Activated naive CD4-positive, alpha-beta T cell treated with anti-CD3 and anti-CD28 coated beads, Interleukin-2, amount 50 U/mL, for 72 hours (primary cell): ENCODE measurements at regions not wholly inside any gene's neighbourhood (a gene's known extent, or its start where the extent isn't known, plus 50 kb on each side); places are given as distances from the start of the nearest gene placed in this dataset.
A peak's percentile ranks its signal among the peaks of the same experiment; 100 is the strongest.
"Not testable (repeated sequence)": the region's sequence is repeated elsewhere in the genome, so short reads cannot be mapped to it uniquely, and the experiment has no call there.

Experiments
- ATAC-seq, 2 donors: fragments of 150-1000 bp; cut with Tn5 transposase; 2 replicates each; pipeline ENCODE4 v1.10.0; 2021; ENCODE audit warnings: mild to moderate bottlenecking in 2 of 2, moderate library complexity in 2 of 2
- DNase-seq, 2 donors: peaks; one replicate each; pipeline ENCODE4 v3.0.0; 2021 to 2022; ENCODE audit warnings: low spot score in 2 of 2
- H3K27ac Mint-ChIP-seq, 2 donors: one replicate each; pipeline ENCODE4 v1.8.0; 2022; ENCODE audit warnings: mild to moderate bottlenecking in 2 of 2, mixed read lengths in 2 of 2
- H3K36me3 Mint-ChIP-seq, 2 donors: one replicate each; pipeline ENCODE4 v1.8.0; 2022; ENCODE audit warnings: mixed read lengths in 2 of 2
- H3K9me3 Mint-ChIP-seq, 2 donors: one replicate each; pipeline ENCODE4 v1.8.0; 2022; ENCODE audit warnings: mixed read lengths in 2 of 2

- Mint-ChIP-seq H3K27ac (no peak overlapping the region), H3K9me3 (no peaks in the 10 kb centered on the region), H3K36me3 (no peaks in the 10 kb centered on the region)
- ATAC-seq = no peak
- no peak for DNase-seq
Observed at GRCh38 chr1:178572604-178573003, 59.7 kb downstream of the TEX35 start.

DNA sequence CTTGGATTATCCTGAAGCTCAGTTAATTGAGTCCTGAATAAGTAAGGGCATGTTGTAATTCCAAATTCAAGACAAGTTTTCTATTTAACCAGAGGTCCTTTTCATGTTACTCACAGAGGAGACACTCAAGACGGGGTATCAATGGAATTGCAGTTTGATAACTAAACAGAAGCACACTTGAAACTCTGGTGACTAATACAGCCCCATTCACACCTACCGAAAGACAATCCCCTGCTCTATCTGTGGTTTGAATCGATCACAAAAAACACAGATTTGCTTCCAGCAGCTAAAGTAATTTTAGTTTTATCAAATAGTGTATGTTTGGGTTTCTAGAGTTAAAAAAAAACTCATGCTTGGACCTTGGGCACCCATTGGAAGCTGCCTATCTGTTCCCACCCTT, 60.4 kb downstream of the TEX35 start:
- ATAC-seq (peak in 1 of 2 donors; percentile 90), DNase-seq (no peak)
- Mint-ChIP-seq H3K27ac (no peak overlapping the region), H3K9me3 (no peaks in the 10 kb centered on the region), H3K36me3 (no peaks in the 10 kb centered on the region)

DNA sequence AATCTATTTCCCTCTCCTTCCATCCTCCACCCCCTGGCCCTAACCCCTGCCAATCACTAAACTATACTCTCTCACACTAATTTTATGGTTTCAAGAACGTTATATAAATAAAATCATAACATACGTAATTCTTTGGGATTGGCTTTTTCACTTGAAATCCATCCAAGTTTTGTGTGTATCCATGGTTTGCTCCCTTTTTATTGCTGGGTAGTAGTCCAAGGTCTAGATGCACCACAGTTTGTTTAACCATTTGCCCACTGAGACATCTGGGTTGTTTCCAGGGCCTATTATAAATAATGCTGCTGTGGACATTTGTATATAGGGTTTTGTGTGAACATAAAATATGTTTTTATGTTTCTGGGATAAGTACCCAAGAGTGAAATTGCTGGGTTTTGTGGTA, 61.4 kb downstream of the TEX35 start:
- Mint-ChIP-seq H3K27ac (no peak overlapping the region), H3K9me3 (no peaks in the 10 kb centered on the region), H3K36me3 (no peaks in the 10 kb centered on the region)
- no peak for DNase-seq
- no peak for ATAC-seq

- Mint-ChIP-seq H3K9me3 (no peaks in the 10 kb centered on the region), H3K36me3 (no peaks in the 10 kb centered on the region), H3K27ac (no peak overlapping the region)
- ATAC-seq (no peak), DNase-seq (no peak)
Observed at GRCh38 chr1:178575611-178576361, 62.9 kb downstream of the TEX35 start.

- ATAC-seq (no peak), DNase-seq (no peak)
- no peak overlapping the region for H3K27ac Mint-ChIP-seq
- H3K36me3 Mint-ChIP-seq = no peaks in the 10 kb centered on the region
- no peaks in the 10 kb centered on the region for H3K9me3 Mint-ChIP-seq
Observed at GRCh38 chr1:178576841-178577240, 63.9 kb downstream of the TEX35 start.

DNA sequence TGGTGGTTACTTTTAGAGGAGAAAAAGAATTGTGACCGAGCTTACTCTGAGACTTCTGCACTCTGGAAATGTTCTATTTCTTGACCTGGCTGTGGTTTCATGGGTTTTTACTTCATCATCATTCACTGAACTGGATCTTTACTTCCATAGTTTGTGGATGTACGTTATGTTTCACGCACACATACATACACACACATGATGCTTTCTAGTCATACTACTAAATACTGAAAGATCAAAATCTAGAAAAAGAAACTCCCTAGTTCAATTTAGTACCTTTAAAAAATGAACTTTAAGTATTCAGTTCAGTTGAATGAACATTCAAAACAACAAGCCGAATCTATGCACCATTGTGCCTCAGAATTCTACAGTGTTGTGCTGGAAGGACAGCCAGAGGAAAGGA, 65.0 kb downstream of the TEX35 start:
- ATAC-seq (no peak), DNase-seq (no peak)
- Mint-ChIP-seq H3K36me3 (no peaks in the 10 kb centered on the region), H3K27ac (no peak overlapping the region), H3K9me3 (no peaks in the 10 kb centered on the region)

DNA sequence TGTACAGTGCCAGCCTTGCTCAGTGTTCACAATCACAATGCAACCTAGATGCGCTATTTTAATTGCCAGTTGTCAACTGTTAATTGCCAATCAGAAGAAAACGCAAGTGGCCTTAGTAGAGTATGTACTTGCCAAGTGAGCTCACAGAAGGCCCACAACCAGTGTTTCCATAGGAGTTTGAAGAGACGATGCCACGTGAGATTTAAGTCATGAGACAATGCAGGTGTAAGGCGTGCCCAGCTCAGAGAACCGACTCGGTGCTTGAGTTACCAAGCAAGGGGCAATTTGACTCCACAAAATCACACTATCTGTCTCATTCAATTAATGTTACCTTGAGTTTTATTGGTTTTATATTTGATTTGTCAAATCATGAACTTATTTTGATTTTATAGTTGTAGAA, 65.6 kb downstream of the TEX35 start:
- H3K27ac Mint-ChIP-seq = no peak overlapping the region
- H3K36me3 Mint-ChIP-seq = no peaks in the 10 kb centered on the region
- no peak for ATAC-seq
- no peaks in the 10 kb centered on the region for H3K9me3 Mint-ChIP-seq
- no peak for DNase-seq

- ATAC-seq (no peak), DNase-seq (no peak)
- Mint-ChIP-seq H3K36me3 (no peaks in the 10 kb centered on the region), H3K27ac (no peak overlapping the region), H3K9me3 (no peaks in the 10 kb centered on the region)
Observed at GRCh38 chr1:178579095-178579494, 66.2 kb downstream of the TEX35 start.

DNA sequence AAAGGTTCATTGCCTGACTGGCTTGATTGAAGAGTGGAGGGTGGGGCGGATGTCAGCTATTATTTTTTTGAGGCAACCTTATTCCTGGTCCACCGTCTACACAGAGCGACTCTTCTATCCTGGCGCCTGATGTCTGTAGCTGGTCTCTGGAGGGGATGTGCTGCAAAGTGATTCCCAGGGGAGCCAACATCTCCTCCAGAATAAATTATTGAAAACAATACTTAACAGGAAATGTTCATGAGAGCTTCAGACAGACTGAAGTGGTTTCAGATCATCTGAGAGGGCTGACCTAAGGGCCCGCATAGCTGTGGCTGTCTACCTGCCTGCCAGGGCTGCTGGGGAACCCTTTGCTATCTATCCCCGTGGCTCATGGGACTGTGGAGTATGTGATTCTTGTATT, 66.7 kb downstream of the TEX35 start:
- Mint-ChIP-seq H3K36me3 (no peaks in the 10 kb centered on the region), H3K27ac (no peak overlapping the region), H3K9me3 (no peaks in the 10 kb centered on the region)
- no peak for ATAC-seq
- no peak for DNase-seq

DNA sequence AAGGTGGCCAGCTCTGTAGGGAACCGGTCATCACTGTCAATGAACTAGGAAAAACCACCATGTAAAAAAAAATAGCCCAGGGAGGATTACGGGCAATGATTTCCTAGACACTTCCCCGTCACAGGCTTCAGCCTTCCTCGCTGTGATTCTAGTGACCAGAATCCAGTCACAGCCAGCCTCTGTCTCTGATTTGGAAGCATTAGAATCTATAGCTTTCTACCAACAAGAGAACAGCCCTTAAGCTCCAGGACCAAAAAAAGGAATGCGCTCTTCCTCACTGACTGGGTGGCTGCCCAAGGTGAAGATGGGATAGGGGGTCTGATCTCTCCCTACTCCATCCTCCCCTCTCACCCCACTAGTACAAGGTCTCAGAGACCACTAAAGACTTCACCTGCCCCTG, 67.2 kb downstream of the TEX35 start:
- H3K27ac Mint-ChIP-seq = no peak overlapping the region
- DNase-seq = no peak
- no peaks in the 10 kb centered on the region for H3K36me3 Mint-ChIP-seq
- no peaks in the 10 kb centered on the region for H3K9me3 Mint-ChIP-seq
- ATAC-seq = no peak

DNA sequence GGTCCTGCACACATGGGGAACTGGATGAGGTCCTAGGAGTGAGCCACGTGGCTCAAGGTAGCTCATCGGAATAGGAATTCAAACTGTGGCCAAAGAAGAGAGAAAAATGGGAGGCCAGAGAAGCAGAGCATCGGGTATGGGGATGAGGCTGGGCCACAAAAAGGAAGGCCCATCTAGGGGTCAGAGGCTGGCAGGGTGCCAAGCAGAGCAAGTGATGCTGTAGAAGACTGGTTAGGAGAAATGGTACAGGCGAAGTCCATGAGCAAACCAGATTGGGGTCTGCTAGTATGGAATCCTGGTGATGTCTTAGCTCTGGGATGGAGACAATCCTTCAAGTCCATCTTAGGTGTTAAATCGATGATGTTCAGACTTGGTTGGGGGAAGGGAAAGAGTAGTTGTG, 68.0 kb downstream of the TEX35 start:
- DNase-seq (no peak), ATAC-seq (no peak)
- Mint-ChIP-seq H3K9me3 (no peaks in the 10 kb centered on the region), H3K36me3 (no peaks in the 10 kb centered on the region), H3K27ac (no peak overlapping the region)

- ATAC-seq (no peak), DNase-seq (no peak)
- no peak overlapping the region for H3K27ac Mint-ChIP-seq
- H3K36me3 Mint-ChIP-seq = no peaks in the 10 kb centered on the region
- H3K9me3 Mint-ChIP-seq = no peaks in the 10 kb centered on the region
Observed at GRCh38 chr1:178581351-178582303, 68.7 kb downstream of the TEX35 start.

DNA sequence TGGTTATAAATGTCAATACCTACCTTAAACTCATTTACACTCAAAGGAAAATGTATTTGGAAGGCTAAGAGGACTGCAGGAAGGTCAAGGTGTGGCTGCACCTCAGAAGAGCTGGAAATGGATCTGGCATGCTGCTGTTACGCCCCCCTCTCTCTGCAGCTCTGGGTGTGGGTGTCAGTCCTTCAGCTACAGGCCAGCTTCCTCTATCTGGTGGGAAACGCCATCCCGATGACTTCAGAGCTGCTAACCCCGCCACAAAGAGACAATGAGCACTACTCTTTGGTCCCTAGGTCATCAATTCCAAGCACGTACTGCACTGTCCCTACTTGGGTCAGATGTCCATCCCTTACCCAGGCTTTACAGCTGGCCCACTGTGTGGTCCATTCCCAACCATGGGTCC, 74.2 kb downstream of the TEX35 start:
- Mint-ChIP-seq H3K9me3 (no peaks in the 10 kb centered on the region), H3K36me3 (no peaks in the 10 kb centered on the region), H3K27ac (no peak overlapping the region)
- ATAC-seq (no peak), DNase-seq (no peak)

- DNase-seq (no peak), ATAC-seq (no peak)
- Mint-ChIP-seq H3K27ac (no peak overlapping the region), H3K36me3 (no peaks in the 10 kb centered on the region), H3K9me3 (no peaks in the 10 kb centered on the region)
Observed at GRCh38 chr1:178587975-178588374, 75.1 kb downstream of the TEX35 start.

- not testable (repeated sequence) for H3K27ac Mint-ChIP-seq, ATAC-seq
Observed at GRCh38 chr1:178589042-178589441, 76.1 kb downstream of the TEX35 start.

DNA sequence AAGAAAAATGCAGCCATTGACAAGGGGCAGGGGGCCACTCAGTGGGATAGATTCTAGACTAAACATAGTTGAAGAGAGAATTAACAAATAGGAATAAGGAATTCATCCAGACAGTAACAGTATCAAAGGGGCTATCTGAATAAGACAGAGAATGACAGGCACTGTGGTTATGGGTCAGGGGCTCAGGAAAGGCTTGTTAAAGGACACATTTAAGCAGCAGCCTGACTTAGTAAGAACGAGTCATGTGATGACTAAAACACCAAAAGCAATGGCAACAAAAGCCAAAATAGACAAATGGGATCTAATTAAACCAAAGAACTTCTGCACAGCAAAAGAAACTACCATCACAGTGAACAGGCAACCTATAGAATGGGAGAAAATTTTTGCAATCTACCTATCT, 78.9 kb downstream of the TEX35 start:
- peak in 1 of 2 donors; percentile 37 for ATAC-seq
- not testable (repeated sequence) for H3K9me3 Mint-ChIP-seq, H3K27ac Mint-ChIP-seq, DNase-seq, H3K36me3 Mint-ChIP-seq

More at GRCh38 chr1:178589042-178589441, 76.1 kb downstream of the TEX35 start:
- H3K9me3 Mint-ChIP-seq, DNase-seq, H3K36me3 Mint-ChIP-seq: not testable (repeated sequence)

- Mint-ChIP-seq H3K9me3 (no peaks in the 10 kb centered on the region), H3K36me3 (no peaks in the 10 kb centered on the region), H3K27ac (no peak overlapping the region)
- ATAC-seq (no peak), DNase-seq (no peak)
Observed at GRCh38 chr1:178593515-178593914, 80.6 kb downstream of the TEX35 start.

DNA sequence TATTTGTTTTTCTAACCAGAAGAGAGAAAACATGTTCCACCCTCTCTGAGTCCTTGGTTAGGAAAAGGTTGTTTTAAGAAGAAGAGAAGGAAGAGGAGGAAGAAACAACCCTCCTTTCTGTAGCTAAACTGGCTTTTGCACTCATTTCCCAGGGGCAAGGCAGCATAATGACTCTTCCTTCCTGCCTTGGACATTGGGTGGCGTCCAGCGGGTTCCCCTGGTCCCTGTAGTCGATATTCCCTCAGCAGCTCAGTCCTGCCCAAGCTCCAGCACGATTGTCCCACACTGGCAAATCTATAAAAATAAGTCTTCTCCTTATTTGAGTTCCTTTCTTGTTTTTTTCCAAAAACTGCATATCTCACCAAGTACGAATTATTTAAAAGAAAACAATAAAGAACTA, 81.2 kb downstream of the TEX35 start:
- DNase-seq (no peak), ATAC-seq (no peak)
- Mint-ChIP-seq H3K27ac (no peak overlapping the region), H3K9me3 (no peaks in the 10 kb centered on the region), H3K36me3 (no peaks in the 10 kb centered on the region)
